Adipocyte (in vitro differentiated cells): ENCODE measurements at regions not wholly inside any gene's neighbourhood (a gene's known extent, or its start where the extent isn't known, plus 50 kb on each side); places are given as distances from the start of the nearest gene placed in this dataset.
A peak's percentile ranks its signal among the peaks of the same experiment; 100 is the strongest.

Experiments used
- DNase-seq: peaks from one replicate; pipeline ENCODE4 v3.0.0-alpha.2; 2015; ENCODE audit warnings: low read depth
- H3K27me3 ChIP-seq: replicated peaks from 2 replicates; pipeline ENCODE4 v1.7.0; 2013; ENCODE audit warnings: mild to moderate bottlenecking, low read length, moderate library complexity; ENCODE audit not compliant: control insufficient read depth, insufficient read depth
- H3K36me3 ChIP-seq: 2 replicates; pipeline ENCODE4 v1.7.0; 2013; ENCODE audit warnings: low read length, mild to moderate bottlenecking, moderate library complexity; ENCODE audit not compliant: control insufficient read depth, insufficient read depth, severe bottlenecking
- H3K4me1 ChIP-seq: 2 replicates; pipeline ENCODE4 v1.7.0; 2013; ENCODE audit warnings: mild to moderate bottlenecking, low read length, moderate library complexity; ENCODE audit not compliant: control insufficient read depth, insufficient read depth
- H3K4me3 ChIP-seq: 2 replicates; pipeline ENCODE4 v1.7.0; 2013; ENCODE audit warnings: mild to moderate bottlenecking, low read length, moderate library complexity
- H3K9ac ChIP-seq: 2 replicates; pipeline ENCODE4 v1.7.0; 2013; ENCODE audit warnings: mild to moderate bottlenecking, low read length, moderate library complexity
- H3K9me3 ChIP-seq: 2 replicates; pipeline ENCODE4 v1.7.0; 2013; ENCODE audit warnings: mild to moderate bottlenecking, low read length, moderate library complexity; ENCODE audit not compliant: control insufficient read depth

DNA sequence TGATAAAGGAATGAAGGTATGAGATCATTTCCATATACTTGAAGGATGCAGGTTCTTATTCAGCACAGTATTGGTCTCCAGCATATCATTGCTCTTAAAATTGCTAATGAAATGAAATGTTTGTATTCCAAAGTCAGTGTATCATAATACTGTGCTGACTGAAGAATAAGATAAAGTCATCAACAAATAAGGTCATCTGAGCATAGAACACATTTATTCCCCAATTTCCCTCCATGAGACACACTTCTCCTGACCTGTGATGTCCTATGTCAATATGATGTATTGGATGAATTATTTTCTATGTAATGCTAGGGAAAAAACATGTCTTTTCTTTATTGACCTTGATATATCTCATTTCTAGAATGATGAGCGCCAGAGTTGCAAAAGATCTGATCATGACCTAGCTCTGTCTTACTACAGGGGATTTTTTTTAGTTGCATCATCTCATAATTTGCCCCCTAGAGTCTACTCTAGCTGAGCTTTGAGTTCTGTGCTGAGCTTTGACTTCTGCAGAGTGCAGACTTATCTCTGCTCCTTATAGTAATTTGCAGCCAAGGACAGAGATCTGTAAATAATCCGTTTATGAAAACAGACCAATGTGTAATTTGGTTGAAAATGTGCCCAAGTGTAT, 859.8 kb downstream of the TRIB2 start:
- Histone ChIP-seq H3K4me1 (no peaks in the 10 kb centered on the region), H3K9ac (no peak overlapping the region), H3K4me3 (no peak overlapping the region), H3K27me3 (no peaks in the 10 kb centered on the region), H3K9me3 (no peaks in the 10 kb centered on the region), H3K36me3 (no peaks in the 10 kb centered on the region)
- DNase-seq = no peak

- Histone ChIP-seq H3K27me3 (no peaks in the 10 kb centered on the region), H3K4me1 (no peaks in the 10 kb centered on the region), H3K9ac (no peak overlapping the region), H3K36me3 (no peaks in the 10 kb centered on the region), H3K9me3 (no peaks in the 10 kb centered on the region), H3K4me3 (no peak overlapping the region)
- no peak for DNase-seq
Observed at GRCh38 chr2:13578547-13578946, 861.8 kb downstream of the TRIB2 start.

DNA sequence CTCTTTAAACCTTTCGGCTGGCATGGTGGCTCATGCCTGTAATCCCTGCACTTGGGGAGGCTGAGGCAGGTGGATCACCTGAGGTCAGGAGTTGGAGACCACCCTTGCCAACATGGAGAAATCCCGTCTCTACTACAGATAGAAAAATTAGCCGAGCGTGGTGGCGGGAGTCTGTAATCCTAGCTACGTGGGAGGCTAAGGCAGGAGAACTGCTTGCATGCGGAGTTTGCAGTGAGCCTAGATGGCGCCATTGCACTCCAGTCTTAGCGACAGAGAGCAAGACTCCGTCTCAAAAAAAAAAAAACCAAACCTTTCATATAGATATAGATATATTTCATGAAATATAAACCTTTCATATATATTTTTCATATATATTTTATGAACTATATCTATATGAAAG, 864.7 kb downstream of the TRIB2 start:
- H3K9ac ChIP-seq = no peak overlapping the region
- H3K4me1 ChIP-seq = no peaks in the 10 kb centered on the region
- H3K9me3 ChIP-seq = no peaks in the 10 kb centered on the region
- no peak overlapping the region for H3K4me3 ChIP-seq
- no peaks in the 10 kb centered on the region for H3K36me3 ChIP-seq
- no peaks in the 10 kb centered on the region for H3K27me3 ChIP-seq
- DNase-seq = no peak

DNA sequence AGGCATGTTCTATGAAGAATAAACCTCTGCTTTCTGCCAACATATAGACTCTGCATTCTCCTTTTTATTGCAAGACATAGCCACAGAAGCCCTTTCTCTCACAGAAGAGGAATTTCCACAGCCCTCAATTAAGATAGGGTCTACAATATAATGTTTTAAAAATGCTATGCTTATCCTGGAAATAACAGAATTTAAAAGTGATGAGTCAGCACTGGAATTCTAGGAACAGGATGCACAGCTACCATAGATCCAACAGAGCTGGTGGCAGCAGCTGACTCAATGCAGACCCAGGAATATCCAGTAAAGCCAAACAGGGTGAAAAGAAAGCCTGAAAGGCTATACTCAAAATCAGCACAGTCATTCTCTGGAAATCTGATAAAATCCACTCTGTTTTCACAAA, 866.9 kb downstream of the TRIB2 start:
- Histone ChIP-seq H3K36me3 (no peaks in the 10 kb centered on the region), H3K9ac (no peak overlapping the region), H3K4me1 (no peaks in the 10 kb centered on the region), H3K9me3 (no peaks in the 10 kb centered on the region), H3K4me3 (no peak overlapping the region), H3K27me3 (no peaks in the 10 kb centered on the region)
- DNase-seq = peak; percentile 17

DNA sequence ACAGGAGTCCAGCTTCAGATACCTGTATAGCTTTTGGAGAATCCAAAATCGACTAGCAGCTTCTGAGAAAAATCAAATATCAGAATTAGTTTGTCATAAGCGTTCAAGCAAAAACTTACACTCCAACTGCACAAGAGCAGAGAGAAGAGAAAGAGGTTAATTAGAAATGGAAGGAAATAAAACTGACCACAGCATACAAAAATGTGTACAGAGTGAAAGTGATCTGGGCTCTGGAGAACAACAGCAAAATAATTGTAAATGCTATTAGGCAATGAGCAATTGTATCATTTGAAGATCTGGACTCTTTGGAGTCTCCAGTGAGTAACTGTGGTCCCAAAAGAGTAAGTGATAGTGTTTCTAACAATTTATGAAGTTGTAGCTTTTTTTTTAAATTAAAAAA, 867.3 kb downstream of the TRIB2 start:
- Histone ChIP-seq H3K4me1 (no peaks in the 10 kb centered on the region), H3K9me3 (no peaks in the 10 kb centered on the region), H3K27me3 (no peaks in the 10 kb centered on the region), H3K4me3 (no peak overlapping the region), H3K36me3 (no peaks in the 10 kb centered on the region), H3K9ac (no peak overlapping the region)
- DNase-seq = peak; percentile 24

- Histone ChIP-seq H3K4me3 (no peak overlapping the region), H3K9me3 (no peaks in the 10 kb centered on the region), H3K27me3 (no peaks in the 10 kb centered on the region), H3K36me3 (no peaks in the 10 kb centered on the region), H3K4me1 (no peaks in the 10 kb centered on the region), H3K9ac (no peak overlapping the region)
- no peak for DNase-seq
Observed at GRCh38 chr2:13585732-13586131, 869.0 kb downstream of the TRIB2 start.

DNA sequence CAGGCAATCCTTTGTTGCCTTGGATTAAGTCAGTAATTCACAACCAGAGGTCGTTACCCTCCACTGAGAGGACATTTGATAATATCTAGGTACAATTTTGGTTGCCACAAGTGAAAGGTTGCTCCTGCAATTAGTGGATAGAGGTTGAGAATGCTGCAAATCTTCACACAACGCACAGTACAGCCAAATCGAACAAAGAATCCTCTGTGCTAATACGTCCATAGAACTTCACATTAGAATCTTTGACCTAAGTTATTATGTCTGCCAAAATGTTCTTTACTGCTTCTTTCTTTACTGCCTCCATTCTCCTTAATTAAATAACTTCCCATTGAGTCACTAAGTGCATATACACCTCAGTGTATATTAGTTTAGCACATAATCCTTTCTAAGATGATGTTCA, 879.5 kb downstream of the TRIB2 start:
- Histone ChIP-seq H3K4me1 (no peaks in the 10 kb centered on the region), H3K36me3 (no peaks in the 10 kb centered on the region), H3K9me3 (no peaks in the 10 kb centered on the region), H3K27me3 (no peaks in the 10 kb centered on the region), H3K9ac (no peak overlapping the region), H3K4me3 (no peak overlapping the region)
- no peak for DNase-seq

DNA sequence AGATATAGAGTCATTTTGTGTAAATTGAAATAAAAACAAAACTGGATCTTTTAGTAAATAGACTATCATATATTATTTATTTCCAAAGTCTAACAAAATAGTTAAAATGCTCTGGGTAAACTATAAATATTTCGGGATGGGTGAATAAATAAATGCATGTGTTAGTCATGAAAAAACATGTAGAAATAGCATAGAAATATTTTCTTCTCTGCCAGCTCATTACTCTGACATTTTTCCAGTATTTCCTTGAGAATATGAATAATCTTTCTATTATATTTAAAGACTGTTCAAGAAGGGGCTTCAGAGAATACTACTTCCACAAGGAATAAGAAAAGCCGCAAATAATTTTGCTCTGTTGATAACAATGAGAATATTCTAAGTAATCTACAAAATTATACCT, 880.4 kb downstream of the TRIB2 start:
- no peak overlapping the region for H3K4me3 ChIP-seq
- no peaks in the 10 kb centered on the region for H3K9me3 ChIP-seq
- H3K27me3 ChIP-seq = no peaks in the 10 kb centered on the region
- no peak overlapping the region for H3K9ac ChIP-seq
- no peaks in the 10 kb centered on the region for H3K4me1 ChIP-seq
- no peaks in the 10 kb centered on the region for H3K36me3 ChIP-seq
- peak; percentile 55 for DNase-seq

- Histone ChIP-seq H3K4me3 (no peak overlapping the region), H3K27me3 (no peaks in the 10 kb centered on the region), H3K4me1 (no peaks in the 10 kb centered on the region), H3K9ac (no peak overlapping the region), H3K36me3 (no peaks in the 10 kb centered on the region), H3K9me3 (no peaks in the 10 kb centered on the region)
- DNase-seq = no peak
Observed at GRCh38 chr2:13601506-13601905, 884.8 kb downstream of the TRIB2 start.

- no peak overlapping the region for H3K4me3 ChIP-seq
- H3K9ac ChIP-seq = no peak overlapping the region
- H3K4me1 ChIP-seq = no peaks in the 10 kb centered on the region
- DNase-seq = peak; percentile 48
- H3K36me3 ChIP-seq = no peaks in the 10 kb centered on the region
- no peaks in the 10 kb centered on the region for H3K27me3 ChIP-seq
- H3K9me3 ChIP-seq = no peaks in the 10 kb centered on the region
Observed at GRCh38 chr2:13604951-13605661, 888.4 kb downstream of the TRIB2 start.

- Histone ChIP-seq H3K27me3 (no peaks in the 10 kb centered on the region), H3K36me3 (no peaks in the 10 kb centered on the region), H3K4me1 (no peaks in the 10 kb centered on the region), H3K9me3 (no peaks in the 10 kb centered on the region), H3K9ac (no peak overlapping the region), H3K4me3 (no peak overlapping the region)
- no peak for DNase-seq
Observed at GRCh38 chr2:13607139-13607538, 890.4 kb downstream of the TRIB2 start.

- H3K27me3 ChIP-seq = no peaks in the 10 kb centered on the region
- peaks cover 5% of the 10 kb centered on the region for H3K9me3 ChIP-seq
- no peak for DNase-seq
- H3K4me1 ChIP-seq = no peaks in the 10 kb centered on the region
- no peak overlapping the region for H3K9ac ChIP-seq
- H3K36me3 ChIP-seq = no peaks in the 10 kb centered on the region
- H3K4me3 ChIP-seq = no peak overlapping the region
Observed at GRCh38 chr2:13611939-13612338, 895.2 kb downstream of the TRIB2 start.
